GM18526 (cell line): ENCODE measurements at regions not wholly inside any gene's neighbourhood (a gene's known extent, or its start where the extent isn't known, plus 50 kb on each side); places are given as distances from the start of the nearest gene placed in this dataset.

Experiments
- POLR2A ChIP-seq: IDR thresholded peaks from 3 replicates; pipeline ENCODE4 v1.6.1; 2011; ENCODE audit not compliant: insufficient read length; ENCODE audit errors: extremely low read depth

DNA sequence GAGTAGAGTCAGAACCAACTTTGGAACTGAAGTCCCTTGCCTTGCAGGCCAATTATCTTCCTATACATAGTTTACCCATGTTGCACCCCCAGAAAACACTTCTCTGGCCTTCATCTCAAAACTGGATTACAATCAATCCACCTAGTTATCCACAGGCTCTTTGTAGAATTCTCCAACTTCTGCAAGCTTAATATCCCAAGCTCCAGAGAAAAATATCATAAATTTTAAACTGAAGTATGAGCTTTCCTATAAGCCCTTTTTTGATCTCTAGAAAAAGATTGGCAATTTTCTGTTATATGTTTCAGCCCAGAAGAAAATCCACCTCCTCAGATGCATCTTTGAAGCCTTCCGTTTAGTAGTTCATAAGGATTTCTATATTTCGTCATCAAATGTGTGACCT lies 553.4 kb downstream of the SNAPC1 start:
- TF ChIP-seq POLR2A, result no peak

DNA sequence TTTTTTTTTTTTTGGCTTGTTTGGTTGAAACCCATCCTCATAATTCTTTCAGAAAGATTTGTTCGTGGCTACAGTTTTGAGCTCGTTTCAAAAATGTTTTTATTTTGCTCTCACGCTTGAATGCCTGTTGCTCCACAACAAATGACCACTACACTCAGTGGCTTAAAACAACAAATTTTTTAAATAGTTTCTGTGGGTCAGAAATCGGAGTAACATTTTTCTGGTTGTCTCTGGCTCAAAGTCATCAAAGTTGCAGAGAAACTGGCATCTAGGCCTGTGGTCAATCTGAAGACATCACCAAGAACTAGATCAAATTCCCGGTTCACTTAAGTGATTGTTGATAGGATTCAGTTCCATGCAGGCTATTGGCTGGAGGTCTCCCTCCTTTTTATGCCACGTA lies 560.0 kb downstream of the SNAPC1 start:
- TF ChIP-seq POLR2A, result no peak

DNA sequence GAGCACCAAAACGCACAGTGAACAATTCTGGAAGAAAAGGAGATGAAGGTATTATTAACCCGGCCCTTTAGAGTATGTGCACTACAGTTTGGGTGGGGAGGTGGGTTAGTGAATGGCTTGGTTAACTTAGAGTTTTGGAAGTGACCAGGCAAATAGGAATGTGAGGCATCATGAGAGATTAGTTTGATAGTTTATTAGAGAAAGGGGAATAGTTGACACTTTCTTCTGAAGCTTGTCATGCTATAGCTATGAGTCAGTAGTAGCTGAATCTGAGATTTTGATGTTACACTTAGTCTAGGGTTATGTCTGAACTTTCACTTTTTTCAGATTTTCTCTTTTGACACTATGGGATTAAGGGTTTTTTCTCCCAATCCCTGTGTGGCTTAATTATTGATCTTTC lies 567.2 kb downstream of the SNAPC1 start:
- TF ChIP-seq POLR2A, result no peak

DNA sequence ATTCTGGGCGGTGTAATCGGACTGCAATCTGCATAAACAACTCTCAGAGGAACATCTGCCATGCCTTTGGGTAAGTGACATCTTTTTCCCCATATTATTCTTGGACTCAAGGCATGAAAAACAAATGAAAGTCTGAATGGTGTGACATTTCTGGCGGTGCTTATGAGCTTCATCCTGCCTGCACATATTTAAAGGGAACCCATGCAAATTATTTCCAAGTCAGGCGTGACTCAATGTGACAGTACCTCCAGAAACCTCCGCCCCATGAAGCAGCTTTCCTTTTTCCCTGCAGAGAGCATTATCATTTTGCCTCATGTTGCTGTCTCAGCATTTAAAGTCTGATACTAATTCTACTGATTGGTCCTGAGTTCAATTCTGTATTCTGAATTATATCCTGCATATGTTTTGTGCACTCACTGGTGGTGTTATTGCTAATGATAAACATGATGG lies 585.4 kb downstream of the SNAPC1 start:
- no peak for TF ChIP-seq POLR2A

DNA sequence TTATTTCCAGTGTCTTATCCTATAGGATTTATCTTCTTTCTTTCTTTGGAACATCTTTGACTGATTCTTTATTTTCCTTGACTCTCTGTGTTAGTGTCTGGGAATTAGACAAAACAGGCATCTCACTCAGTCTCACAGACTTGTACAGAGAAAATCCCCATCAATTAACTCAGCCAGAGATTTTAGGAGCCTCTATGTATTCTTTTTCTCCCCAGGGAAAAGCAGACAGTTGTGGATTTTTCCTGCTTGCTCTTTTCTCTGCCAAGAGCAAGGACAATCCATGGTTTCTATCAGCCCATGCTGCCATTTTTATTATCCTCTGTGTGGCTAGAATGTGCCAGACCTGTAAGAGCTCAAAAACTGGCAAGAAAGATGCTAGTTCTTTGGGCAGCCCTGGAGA lies 595.1 kb downstream of the SNAPC1 start:
- TF ChIP-seq POLR2A, result no peak

DNA sequence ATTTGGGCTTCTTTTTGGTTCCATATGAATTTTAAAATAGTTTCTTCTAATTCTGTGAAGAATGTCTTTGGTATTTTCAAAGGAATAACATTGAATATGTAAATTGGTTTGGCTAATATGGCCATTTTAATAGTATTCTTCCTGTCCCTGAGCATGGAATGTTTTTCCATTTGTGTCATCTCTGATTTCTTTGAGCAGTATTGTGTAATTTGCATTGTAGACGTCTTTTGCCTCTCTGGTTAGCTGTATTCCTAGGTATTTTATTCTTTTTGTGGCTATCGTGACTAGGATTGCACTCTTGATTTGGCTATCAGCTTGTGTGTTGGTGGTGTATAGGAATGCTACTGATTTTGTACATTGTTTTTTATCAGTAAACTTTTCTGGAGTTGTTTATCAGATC lies 601.9 kb downstream of the SNAPC1 start:
- no peak for TF ChIP-seq POLR2A

DNA sequence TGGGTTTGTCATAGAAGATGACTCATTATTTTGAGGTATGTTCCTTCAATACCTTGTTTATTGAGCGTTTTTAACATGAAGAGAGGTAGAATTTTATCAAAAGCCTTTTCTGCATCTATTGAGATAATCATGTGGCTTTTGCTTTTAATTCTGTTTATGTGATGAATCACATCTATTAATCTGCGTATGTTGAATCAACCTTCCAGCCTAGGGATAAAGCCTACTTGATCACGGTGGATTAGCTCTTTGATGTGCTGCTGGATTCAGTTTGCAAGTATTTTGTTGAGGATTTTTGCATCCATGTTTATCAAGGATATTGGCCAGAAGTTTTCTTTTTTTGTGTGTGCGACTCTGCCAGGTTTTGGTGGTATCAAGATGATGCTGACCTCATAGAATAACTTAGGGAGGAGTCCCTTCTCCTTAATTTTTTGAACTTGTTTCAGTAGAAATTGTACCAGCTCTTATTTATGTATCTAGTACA lies 602.6 kb downstream of the SNAPC1 start:
- TF ChIP-seq POLR2A, result no peak

DNA sequence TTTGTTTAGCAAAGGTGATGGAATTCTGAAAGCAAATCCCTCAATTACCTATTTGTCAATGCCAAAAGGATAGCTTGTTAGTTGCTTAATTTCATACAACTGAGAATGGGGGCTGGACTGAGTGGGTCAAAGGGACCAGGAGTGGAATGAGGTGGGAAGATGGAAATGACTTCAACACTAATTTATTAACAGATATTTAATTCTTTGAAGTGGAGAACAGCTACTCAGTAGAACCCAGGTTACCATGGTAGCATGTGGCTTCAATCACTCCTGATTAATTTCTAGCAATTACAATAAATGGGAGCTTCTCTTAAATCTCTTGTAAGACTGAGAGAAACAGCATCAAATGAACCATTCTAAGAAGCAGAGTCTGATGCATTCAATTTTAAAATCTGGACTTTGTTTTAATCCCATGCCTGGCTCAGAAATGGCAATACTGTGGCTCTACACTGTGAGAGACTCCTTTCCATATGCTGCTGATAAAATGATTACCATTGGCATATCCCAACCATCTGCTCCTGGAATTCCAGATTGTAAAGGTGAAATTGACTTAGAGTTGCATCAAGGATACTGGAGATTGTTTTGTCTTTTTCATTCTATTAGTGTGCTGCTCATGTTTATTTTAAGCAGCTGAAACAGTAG lies 607.8 kb downstream of the SNAPC1 start:
- TF ChIP-seq POLR2A, result no peak

DNA sequence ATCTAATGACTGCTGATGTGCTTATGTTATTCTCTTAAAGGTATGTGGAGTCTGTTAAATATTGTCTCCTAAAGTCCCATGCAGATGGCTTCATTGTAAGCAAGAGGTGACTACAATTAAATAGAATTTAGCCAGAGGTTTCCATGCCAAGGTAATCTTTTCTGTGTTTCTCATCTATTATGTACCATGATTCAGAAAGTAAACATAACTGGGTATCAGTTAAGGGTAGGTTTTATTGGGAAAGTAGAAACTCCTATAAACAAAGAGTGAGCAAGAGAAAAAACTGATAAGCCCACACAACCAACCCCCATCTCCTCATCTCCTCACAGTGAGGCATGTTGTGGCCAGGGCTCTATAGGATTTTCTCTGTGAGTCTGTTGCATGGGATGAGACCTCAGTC lies 611.7 kb downstream of the SNAPC1 start:
- TF ChIP-seq POLR2A, result no peak

DNA sequence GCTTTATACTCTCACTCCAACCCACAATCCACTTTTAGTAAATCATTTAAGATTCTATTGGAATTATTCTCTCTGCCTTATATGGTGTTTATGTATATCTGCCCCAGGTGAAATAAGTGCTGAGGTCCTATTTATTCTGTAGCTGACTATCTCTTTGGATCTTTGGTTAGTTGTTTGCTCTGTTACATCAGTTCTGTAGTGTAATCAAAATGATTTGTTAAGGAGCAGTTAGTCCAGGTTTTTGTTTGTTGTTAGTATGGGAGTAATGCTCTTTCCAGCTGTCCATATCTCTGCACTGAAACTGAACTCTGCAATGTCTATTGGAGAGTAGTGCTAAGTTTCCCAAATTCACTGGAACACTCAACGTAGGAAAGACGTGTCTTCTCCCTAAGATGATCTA lies 615.8 kb downstream of the SNAPC1 start:
- TF ChIP-seq POLR2A, result no peak

DNA sequence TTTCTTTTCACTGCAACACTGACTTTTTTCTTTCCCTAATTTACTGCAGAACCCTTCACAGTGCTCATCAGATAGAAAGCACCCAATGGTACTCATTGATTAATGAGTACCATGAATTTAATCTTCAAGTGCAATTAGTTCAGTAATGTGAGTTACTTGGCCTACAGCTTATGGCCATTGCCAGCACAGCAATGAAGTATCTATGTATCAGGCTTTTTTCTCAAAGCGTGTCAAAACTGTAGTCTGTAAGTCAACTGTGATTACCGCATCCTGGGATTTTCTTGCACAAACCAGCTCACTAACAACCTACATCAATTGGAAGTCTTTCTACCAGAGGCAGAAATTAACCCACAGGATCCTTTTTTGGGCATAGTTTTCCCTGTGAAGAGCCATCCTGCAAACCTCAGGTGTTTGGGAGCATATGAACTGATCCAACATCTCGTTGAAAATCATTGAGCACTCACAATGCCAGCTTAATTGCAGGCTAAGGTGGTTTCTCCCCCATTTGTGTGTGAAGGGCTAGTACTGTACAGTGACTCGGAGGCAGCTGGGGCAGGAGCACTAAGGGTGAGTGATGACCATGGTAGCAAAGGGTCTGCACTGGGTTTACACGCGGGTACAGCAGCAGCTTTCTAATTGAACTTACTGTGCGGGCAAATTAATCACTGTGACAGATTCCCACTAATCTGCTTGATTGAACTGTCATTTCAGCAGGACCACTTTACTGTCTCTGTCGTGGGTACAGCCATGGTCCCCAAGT lies 619.3 kb downstream of the SNAPC1 start:
- TF ChIP-seq POLR2A, result no peak

DNA sequence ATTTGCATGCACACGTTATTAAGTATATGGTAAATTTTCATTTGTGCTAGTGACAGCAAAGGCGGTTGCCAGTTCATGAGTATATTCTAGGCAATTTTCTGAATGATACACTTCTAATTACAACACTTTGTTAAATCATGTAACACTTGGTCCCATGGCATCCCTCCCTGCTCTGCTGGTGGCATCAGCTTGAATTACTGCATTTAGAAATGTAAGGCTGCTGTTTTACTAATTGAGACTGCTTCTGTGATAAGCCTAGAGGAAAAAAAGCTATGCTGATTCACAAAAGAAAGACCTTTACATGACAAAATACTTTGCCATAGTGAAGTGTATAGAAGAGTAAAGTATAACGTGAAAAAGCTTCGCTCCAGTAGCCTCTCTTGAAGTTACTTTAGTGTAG lies 636.1 kb downstream of the KCNH5 start:
- no peak for TF ChIP-seq POLR2A

DNA sequence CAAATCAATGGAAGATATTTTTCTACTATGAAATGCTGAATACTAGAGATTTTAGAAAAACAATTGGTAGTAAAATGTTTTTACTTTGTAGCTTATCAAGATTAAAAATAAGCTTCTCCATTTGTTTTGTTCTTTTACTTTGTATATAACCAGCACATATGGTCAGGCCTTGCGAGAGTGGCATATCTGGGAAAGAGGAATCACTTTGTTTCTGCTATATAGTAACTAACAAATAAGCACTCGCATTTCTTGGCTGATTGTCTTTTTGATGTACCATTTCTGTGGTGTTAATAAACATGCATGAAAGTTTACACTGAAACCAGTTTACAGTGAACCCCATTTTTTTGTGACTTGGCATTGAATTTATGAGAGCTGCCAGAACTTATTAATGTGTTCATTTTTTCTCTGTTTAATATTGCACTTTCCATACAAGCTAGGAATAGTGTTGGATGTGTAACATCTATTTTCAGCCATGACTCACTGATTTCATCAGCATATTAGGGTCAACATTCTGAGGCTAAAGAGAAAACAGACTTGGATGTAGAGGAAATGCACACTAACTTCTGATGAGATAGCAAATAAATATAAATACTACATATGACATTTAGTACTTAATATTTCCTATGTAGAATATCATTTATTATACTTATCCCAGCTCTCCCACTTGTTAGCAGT lies 635.5 kb downstream of the KCNH5 start:
- no peak for TF ChIP-seq POLR2A

DNA sequence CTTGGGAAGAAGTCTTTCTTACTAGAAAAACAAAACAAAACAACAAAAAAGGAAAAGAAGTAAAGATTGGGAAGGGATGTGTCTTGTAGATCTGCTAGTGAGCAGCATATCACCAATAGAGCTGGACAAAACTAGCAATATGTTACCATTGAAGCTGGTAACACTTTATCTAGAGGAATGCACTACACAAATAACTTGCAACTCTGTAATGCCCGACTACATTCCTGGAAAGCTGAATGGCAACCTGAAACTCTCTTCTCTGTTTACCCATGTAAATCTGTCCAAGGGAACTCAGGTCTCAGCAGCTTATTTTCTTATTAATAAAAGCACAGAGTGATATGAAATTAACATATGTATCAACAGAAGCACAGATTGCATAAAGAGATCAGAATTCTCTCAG lies 624.4 kb downstream of the KCNH5 start:
- no peak for TF ChIP-seq POLR2A

DNA sequence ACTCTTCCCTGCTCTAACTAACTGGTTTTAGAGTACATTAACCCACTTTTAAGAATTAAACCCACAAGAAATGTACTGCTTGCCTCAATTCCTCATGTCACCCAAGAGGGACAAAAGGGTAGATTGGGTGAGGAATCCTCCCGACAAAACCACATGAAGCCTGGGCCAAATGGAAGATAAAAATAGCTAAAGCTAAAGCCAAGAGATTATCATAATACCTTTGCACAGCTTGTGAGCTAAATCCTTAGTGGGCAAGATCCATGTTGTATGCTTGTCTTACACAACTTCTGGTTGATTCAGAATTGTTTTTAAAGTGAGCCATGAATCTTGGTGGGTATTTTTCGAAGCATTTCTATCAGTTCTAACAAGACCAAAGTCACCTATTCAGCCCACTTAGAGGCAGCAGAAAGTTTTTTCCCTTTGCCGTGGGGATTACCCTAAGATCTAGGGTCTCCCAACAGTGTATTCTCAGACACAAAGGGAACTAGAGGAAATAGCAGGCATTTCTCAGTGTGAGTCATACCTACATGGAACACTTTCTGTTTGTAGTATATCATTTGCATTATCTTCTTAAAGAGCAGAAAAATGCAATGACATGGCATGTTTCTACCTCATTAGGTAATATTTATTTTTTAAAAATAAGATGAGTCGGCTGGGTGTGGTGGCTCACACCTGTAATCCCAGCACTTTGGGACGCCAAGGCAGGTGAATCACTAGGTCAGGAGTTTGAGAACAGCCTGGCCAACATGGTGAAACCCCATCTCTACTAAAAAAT lies 616.6 kb downstream of the KCNH5 start:
- TF ChIP-seq POLR2A, result no peak

DNA sequence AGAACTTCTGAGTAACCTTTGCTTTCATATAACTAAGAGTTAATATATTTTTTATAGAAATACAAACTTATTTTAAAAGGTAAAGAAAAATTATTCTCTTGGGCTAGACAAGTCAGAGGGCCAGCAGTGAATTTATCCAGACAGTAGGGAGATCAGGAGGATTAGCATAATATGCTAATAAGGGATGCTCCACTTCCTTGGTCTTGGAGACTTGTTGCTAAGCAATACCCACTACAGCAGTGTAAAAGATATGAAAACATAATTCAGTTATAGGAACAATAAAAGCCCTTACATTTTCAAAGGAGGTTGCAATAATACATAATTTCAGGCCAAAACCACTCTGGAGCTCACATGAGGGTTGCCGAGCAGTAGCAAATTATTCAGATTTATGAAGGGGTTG lies 615.6 kb downstream of the KCNH5 start:
- no peak for TF ChIP-seq POLR2A

DNA sequence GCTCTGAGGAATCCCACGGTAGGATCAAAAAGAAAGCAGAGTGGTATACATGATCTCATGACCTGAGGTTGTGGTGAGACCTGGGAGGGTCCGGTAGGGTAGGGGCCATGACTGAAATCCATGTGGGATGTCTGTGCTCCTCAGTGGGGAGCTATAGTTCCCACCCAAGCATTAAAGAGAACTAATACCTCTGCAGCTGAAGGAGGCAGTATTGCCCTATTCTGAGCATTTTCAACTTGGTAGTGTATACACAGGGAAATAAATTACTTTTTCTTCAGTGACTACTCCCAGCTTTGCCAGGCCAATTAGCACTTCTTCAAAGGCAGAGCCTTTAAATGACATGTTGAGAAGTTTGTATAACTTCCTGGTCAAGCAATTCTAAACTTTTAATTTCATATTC lies 613.8 kb downstream of the KCNH5 start:
- no peak for TF ChIP-seq POLR2A
